ENCODE measurements at regions not wholly inside any gene's neighbourhood (a gene's known extent, or its start where the extent isn't known, plus 50 kb on each side); places are given as distances from the start of the nearest gene placed in this dataset.

DNA sequence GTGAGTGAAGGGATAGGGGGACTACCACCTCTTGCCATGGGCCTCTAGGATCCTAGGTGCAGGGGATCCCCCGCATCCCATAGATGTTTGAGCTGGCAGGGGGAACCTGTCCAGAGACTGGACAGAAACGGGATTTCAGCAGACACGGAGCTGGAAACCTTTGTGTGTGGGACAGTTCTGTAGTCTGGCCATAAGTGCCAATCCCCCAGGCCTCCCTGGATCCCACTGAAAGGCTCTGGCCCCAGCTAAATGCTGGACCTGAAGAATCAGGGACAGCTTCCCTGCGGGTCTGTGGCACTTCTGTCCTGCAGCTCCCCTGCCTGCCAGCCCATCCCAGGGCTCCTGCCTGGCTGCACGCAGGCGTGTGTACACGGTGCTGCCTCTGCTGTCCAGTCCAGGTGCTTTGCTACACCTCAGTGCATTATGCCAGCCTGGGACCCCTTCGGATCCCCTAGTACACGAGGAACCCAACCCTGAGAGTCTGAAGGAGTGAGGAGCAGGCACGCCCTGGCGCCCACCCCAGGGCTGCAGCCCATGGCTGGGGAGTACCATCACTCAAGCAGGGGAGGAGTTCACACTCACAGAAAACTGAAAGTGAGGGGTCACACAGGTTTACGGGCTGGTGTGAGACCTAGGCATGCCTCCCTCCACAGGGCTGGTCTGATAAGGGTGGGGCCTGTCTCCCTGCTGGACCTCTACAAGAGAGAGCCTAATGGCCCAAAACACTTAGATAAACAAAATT lies 703.0 kb downstream of the ARAP2 start:
- Histone ChIP-seq H3K79me2 (ENCODE audit: insufficient read depth, low read length) (no peaks in the 10 kb centered on the region), H3K27me3 (ENCODE audit: insufficient read depth, low read length, poor library complexity, severe bottlenecking) (no peaks in the 10 kb centered on the region), H3F3A (ENCODE audit: low read depth) (no peaks in the 10 kb centered on the region), H3K4me2 (ENCODE audit: low read depth, low read length, poor library complexity, severe bottlenecking) (no peak overlapping the region), H3K9me2 (replicated peaks; ENCODE audit: low read depth, low read length) (no peaks in the 10 kb centered on the region), H3K36me3 (ENCODE audit: insufficient read depth, low read length) (no peaks in the 10 kb centered on the region), H3K9me3 (ENCODE audit: insufficient read depth, low read depth, low read length) (no peaks in the 10 kb centered on the region), H3K4me3 (ENCODE audit: low read length, poor library complexity, severe bottlenecking) (no peak overlapping the region), H3K4me1 (ENCODE audit: insufficient read depth, low read length, poor library complexity, severe bottlenecking) (no peaks in the 10 kb centered on the region), H3K9ac (ENCODE audit: low read depth, low read length, poor library complexity, severe bottlenecking) (no peak overlapping the region), H2AFZ (ENCODE audit: low read length) (no peak overlapping the region), H4K20me1 (ENCODE audit: insufficient read depth, low read length, poor library complexity, severe bottlenecking) (no peaks in the 10 kb centered on the region)
- no peak for TF ChIP-seq EZH2phosphoT487 (IDR thresholded peaks at IDR 0.05; ENCODE audit: borderline replicate concordance)
- TF ChIP-seq, protein P1, sequence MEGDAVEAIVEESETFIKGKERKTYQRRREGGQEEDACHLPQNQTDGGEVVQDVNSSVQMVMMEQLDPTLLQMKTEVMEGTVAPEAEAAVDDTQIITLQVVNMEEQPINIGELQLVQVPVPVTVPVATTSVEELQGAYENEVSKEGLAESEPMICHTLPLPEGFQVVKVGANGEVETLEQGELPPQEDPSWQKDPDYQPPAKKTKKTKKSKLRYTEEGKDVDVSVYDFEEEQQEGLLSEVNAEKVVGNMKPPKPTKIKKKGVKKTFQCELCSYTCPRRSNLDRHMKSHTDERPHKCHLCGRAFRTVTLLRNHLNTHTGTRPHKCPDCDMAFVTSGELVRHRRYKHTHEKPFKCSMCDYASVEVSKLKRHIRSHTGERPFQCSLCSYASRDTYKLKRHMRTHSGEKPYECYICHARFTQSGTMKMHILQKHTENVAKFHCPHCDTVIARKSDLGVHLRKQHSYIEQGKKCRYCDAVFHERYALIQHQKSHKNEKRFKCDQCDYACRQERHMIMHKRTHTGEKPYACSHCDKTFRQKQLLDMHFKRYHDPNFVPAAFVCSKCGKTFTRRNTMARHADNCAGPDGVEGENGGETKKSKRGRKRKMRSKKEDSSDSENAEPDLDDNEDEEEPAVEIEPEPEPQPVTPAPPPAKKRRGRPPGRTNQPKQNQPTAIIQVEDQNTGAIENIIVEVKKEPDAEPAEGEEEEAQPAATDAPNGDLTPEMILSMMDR (conservative IDR thresholded peaks at IDR 0.05; ENCODE audit: low read length), result no peak

DNA sequence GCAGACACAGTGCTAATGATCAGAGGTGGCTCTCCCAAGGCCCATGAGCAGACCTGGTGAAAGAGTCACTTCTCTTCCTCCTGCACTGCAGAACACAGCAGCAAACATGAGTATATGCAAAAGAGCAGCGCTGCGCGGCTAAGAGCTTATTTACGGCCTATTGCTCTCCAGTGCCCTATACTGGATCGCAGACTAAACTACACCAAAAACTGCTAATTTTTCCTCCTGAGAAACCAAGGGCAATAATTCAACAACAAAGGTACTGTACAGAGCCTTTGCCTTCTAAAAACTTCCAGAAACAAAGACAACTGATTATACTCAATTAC lies 702.5 kb downstream of the ARAP2 start:
- H3K79me2 ChIP-seq (ENCODE audit: insufficient read depth, low read length), result no peaks in the 10 kb centered on the region
- H3F3A ChIP-seq (ENCODE audit: low read depth), result no peaks in the 10 kb centered on the region
- H3K27me3 ChIP-seq (ENCODE audit: insufficient read depth, low read length, poor library complexity, severe bottlenecking), result no peaks in the 10 kb centered on the region
- no peak overlapping the region for H3K4me3 ChIP-seq (ENCODE audit: low read length, poor library complexity, severe bottlenecking)
- no peak overlapping the region for H3K4me2 ChIP-seq (ENCODE audit: low read depth, low read length, poor library complexity, severe bottlenecking)
- H3K36me3 ChIP-seq (ENCODE audit: insufficient read depth, low read length), result no peaks in the 10 kb centered on the region
- no peak overlapping the region for H2AFZ ChIP-seq (ENCODE audit: low read length)
- H3K9me3 ChIP-seq (ENCODE audit: insufficient read depth, low read depth, low read length), result no peaks in the 10 kb centered on the region
- H4K20me1 ChIP-seq (ENCODE audit: insufficient read depth, low read length, poor library complexity, severe bottlenecking), result no peaks in the 10 kb centered on the region
- no peak overlapping the region for H3K9ac ChIP-seq (ENCODE audit: low read depth, low read length, poor library complexity, severe bottlenecking)
- TF ChIP-seq, protein P1 (conservative IDR thresholded peaks at IDR 0.05; ENCODE audit: low read length), result no peak
- no peak for TF ChIP-seq EZH2phosphoT487 (IDR thresholded peaks at IDR 0.05; ENCODE audit: borderline replicate concordance)
- H3K9me2 ChIP-seq (replicated peaks; ENCODE audit: low read depth, low read length), result no peaks in the 10 kb centered on the region
- H3K4me1 ChIP-seq (ENCODE audit: insufficient read depth, low read length, poor library complexity, severe bottlenecking), result no peaks in the 10 kb centered on the region

DNA sequence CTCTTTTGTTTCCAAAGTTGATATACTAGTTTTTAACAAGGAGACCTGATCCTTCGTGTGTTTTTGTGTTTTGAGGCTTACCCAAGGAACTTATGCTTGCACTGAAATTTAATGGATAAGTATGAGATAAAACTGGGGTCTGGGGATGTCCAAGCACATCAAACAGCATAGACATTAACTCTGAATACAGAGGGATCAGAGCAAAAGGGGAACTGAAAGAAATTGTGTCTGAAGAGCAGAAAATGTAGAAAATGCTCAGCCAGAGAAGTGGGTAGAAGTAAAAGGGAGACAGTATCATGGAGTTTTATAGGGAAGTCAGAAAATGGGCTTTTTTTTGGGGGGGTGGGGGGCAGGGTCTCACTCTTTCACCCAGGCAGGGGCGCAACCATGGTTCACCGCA lies 695.4 kb downstream of the ARAP2 start:
- H2AFZ ChIP-seq (ENCODE audit: low read length), result no peak overlapping the region
- H3K4me2 ChIP-seq (ENCODE audit: low read depth, low read length, poor library complexity, severe bottlenecking), result no peak overlapping the region
- no peak overlapping the region for H3K9ac ChIP-seq (ENCODE audit: low read depth, low read length, poor library complexity, severe bottlenecking)
- H3K9me3 ChIP-seq (ENCODE audit: insufficient read depth, low read depth, low read length), result no peaks in the 10 kb centered on the region
- no peaks in the 10 kb centered on the region for H3K79me2 ChIP-seq (ENCODE audit: insufficient read depth, low read length)
- H4K20me1 ChIP-seq (ENCODE audit: insufficient read depth, low read length, poor library complexity, severe bottlenecking), result no peaks in the 10 kb centered on the region
- no peaks in the 10 kb centered on the region for H3K27me3 ChIP-seq (ENCODE audit: insufficient read depth, low read length, poor library complexity, severe bottlenecking)
- TF ChIP-seq, protein P1 (conservative IDR thresholded peaks at IDR 0.05; ENCODE audit: low read length), result no peak
- no peak for TF ChIP-seq EZH2phosphoT487 (IDR thresholded peaks at IDR 0.05; ENCODE audit: borderline replicate concordance)
- H3K4me3 ChIP-seq (ENCODE audit: low read length, poor library complexity, severe bottlenecking), result no peak overlapping the region
- no peaks in the 10 kb centered on the region for H3F3A ChIP-seq (ENCODE audit: low read depth)
- H3K36me3 ChIP-seq (ENCODE audit: insufficient read depth, low read length), result no peaks in the 10 kb centered on the region
- H3K4me1 ChIP-seq (ENCODE audit: insufficient read depth, low read length, poor library complexity, severe bottlenecking), result no peaks in the 10 kb centered on the region
- H3K9me2 ChIP-seq (replicated peaks; ENCODE audit: low read depth, low read length), result no peaks in the 10 kb centered on the region

Data from Loucy (cell line).